GM19025 (cell line): ENCODE measurements at regions not wholly inside any gene's neighbourhood (a gene's known extent, or its start where the extent isn't known, plus 50 kb on each side); places are given as distances from the start of the nearest gene placed in this dataset.
"Not testable (repeated sequence)": the region's sequence is repeated elsewhere in the genome, so short reads cannot be mapped to it uniquely, and the experiment has no call there.

Source experiments
- ATAC-seq: cut with Tn5 transposase; IDR thresholded peaks from one replicate; pipeline ENCODE4 v1.9.1; 2021; ENCODE audit warnings: mild to moderate bottlenecking, low read depth, moderate library complexity; ENCODE audit not compliant: unreplicated experiment

- no peak for ATAC-seq
Observed at GRCh38 chr19:28169168-28169887, 1043.6 kb downstream of the UQCRFS1 start.

GRCh38 chr19:28168557-28168956, 1044.4 kb downstream of the UQCRFS1 start:
- ATAC-seq, result no peak

GRCh38 chr19:28166025-28166424, 1046.9 kb downstream of the UQCRFS1 start:
- no peak for ATAC-seq

GRCh38 chr19:28164214-28164613, 1048.7 kb downstream of the UQCRFS1 start:
- ATAC-seq, result no peak

- no peak for ATAC-seq
Observed at GRCh38 chr19:28159065-28159464, 1053.9 kb downstream of the UQCRFS1 start.

- ATAC-seq, result no peak
Observed at GRCh38 chr19:28155265-28155664, 1057.7 kb downstream of the UQCRFS1 start.

GRCh38 chr19:28154077-28154476, 1058.9 kb downstream of the UQCRFS1 start:
- ATAC-seq, result no peak

GRCh38 chr19:28153123-28153522, 1059.8 kb downstream of the UQCRFS1 start:
- ATAC-seq, result no peak

- ATAC-seq, result no peak
Observed at GRCh38 chr19:28152195-28152594, 1060.8 kb downstream of the UQCRFS1 start.

- no peak for ATAC-seq
Observed at GRCh38 chr19:28150129-28150528, 1062.8 kb downstream of the UQCRFS1 start.

- no peak for ATAC-seq
Observed at GRCh38 chr19:28148554-28148953, 1064.4 kb downstream of the UQCRFS1 start.

- no peak for ATAC-seq
Observed at GRCh38 chr19:28142258-28142657, 1070.7 kb downstream of the UQCRFS1 start.

- ATAC-seq, result no peak
Observed at GRCh38 chr19:28140201-28140600, 1072.8 kb downstream of the UQCRFS1 start.

- ATAC-seq, result no peak
Observed at GRCh38 chr19:28137772-28138171, 1075.2 kb downstream of the UQCRFS1 start.

- ATAC-seq, result no peak
Observed at GRCh38 chr19:28136796-28137195, 1076.2 kb downstream of the UQCRFS1 start.

- no peak for ATAC-seq
Observed at GRCh38 chr19:28135825-28136224, 1077.1 kb downstream of the UQCRFS1 start.

- ATAC-seq, result no peak
Observed at GRCh38 chr19:28134311-28134710, 1078.6 kb downstream of the UQCRFS1 start.

GRCh38 chr19:28130881-28131280, 1082.1 kb downstream of the UQCRFS1 start:
- not testable (repeated sequence) for ATAC-seq

GRCh38 chr19:28130066-28130511, 1082.9 kb downstream of the UQCRFS1 start:
- no peak for ATAC-seq

- ATAC-seq, result no peak
Observed at GRCh38 chr19:28128341-28128740, 1084.6 kb downstream of the UQCRFS1 start.

GRCh38 chr19:28126135-28126898, 1086.6 kb downstream of the UQCRFS1 start:
- no peak for ATAC-seq

- no peak for ATAC-seq
Observed at GRCh38 chr19:28122734-28123133, 1090.2 kb downstream of the UQCRFS1 start.
